ENCODE measurements at regions not wholly inside any gene's neighbourhood (a gene's known extent, or its start where the extent isn't known, plus 50 kb on each side); places are given as distances from the start of the nearest gene placed in this dataset.

- no peak overlapping the region for H3K4me2 ChIP-seq (ENCODE audit: low read length)
- TF ChIP-seq CTCF (IDR thresholded peaks at IDR 0.05; ENCODE audit: insufficient read depth, low read depth, low read length) = no peak
- H3K27ac ChIP-seq (ENCODE audit: low read depth, low read length) = no peak overlapping the region
- H3K27me3 ChIP-seq (ENCODE audit: insufficient read depth, low read length) = no peaks in the 10 kb centered on the region
- no peak overlapping the region for H2AFZ ChIP-seq (ENCODE audit: low read depth, low read length)
- no peaks in the 10 kb centered on the region for H3K9me3 ChIP-seq (ENCODE audit: insufficient read depth, low read depth, low read length)
- Mint-ChIP-seq H3K4me3 (ENCODE audit: unreplicated experiment) (no peak overlapping the region), H3K36me3 (ENCODE audit: low read depth, unreplicated experiment) (no peaks in the 10 kb centered on the region), H3K27ac (ENCODE audit: unreplicated experiment) (no peak overlapping the region), H3K4me1 (ENCODE audit: low read depth, unreplicated experiment) (peaks cover 7% of the 10 kb centered on the region), H3K27me3 (ENCODE audit: low read depth, unreplicated experiment) (no peaks in the 10 kb centered on the region), H3K9me3 (ENCODE audit: unreplicated experiment) (peaks cover 3% of the 10 kb centered on the region)
- H3K79me2 ChIP-seq (ENCODE audit: insufficient read depth, low read length) = no peaks in the 10 kb centered on the region
- no peaks in the 10 kb centered on the region for H3K4me1 ChIP-seq (ENCODE audit: insufficient read depth, low read length)
- DNase-seq (ENCODE audit: low read depth) (no peak), FAIRE-seq (no peak)
- no peaks in the 10 kb centered on the region for H4K20me1 ChIP-seq (ENCODE audit: insufficient read depth, low read length)
- no peak overlapping the region for H3K4me3 ChIP-seq (ENCODE audit: insufficient read depth, low read depth, low read length)
- H3K9ac ChIP-seq (ENCODE audit: low read length) = no peak overlapping the region
- no peaks in the 10 kb centered on the region for H3K36me3 ChIP-seq (ENCODE audit: insufficient read depth, low read length)
These were observed 1068.0 kb upstream of the ZEB2 start for GRCh38 chr2:145587922-145588321.

GRCh38 chr2:145584353-145584752, 1064.4 kb upstream of the ZEB2 start:
- no peak overlapping the region for H3K27ac Mint-ChIP-seq (ENCODE audit: unreplicated experiment)
- Histone ChIP-seq H4K20me1 (ENCODE audit: insufficient read depth, low read length) (no peaks in the 10 kb centered on the region), H3K36me3 (ENCODE audit: insufficient read depth, low read length) (no peaks in the 10 kb centered on the region), H3K4me3 (ENCODE audit: insufficient read depth, low read depth, low read length) (no peak overlapping the region), H2AFZ (ENCODE audit: low read depth, low read length) (no peak overlapping the region), H3K27ac (ENCODE audit: low read depth, low read length) (no peak overlapping the region), H3K9ac (ENCODE audit: low read length) (no peak overlapping the region), H3K79me2 (ENCODE audit: insufficient read depth, low read length) (no peaks in the 10 kb centered on the region), H3K4me2 (ENCODE audit: low read length) (no peak overlapping the region), H3K4me1 (ENCODE audit: insufficient read depth, low read length) (no peaks in the 10 kb centered on the region), H3K9me3 (ENCODE audit: insufficient read depth, low read depth, low read length) (no peaks in the 10 kb centered on the region), H3K27me3 (ENCODE audit: insufficient read depth, low read length) (no peaks in the 10 kb centered on the region)
- no peak for FAIRE-seq
- no peaks in the 10 kb centered on the region for H3K9me3 Mint-ChIP-seq (ENCODE audit: unreplicated experiment)
- no peaks in the 10 kb centered on the region for H3K36me3 Mint-ChIP-seq (ENCODE audit: low read depth, unreplicated experiment)
- H3K27me3 Mint-ChIP-seq (ENCODE audit: low read depth, unreplicated experiment) = no peaks in the 10 kb centered on the region
- no peaks in the 10 kb centered on the region for H3K4me1 Mint-ChIP-seq (ENCODE audit: low read depth, unreplicated experiment)
- no peak for DNase-seq (ENCODE audit: low read depth)
- H3K4me3 Mint-ChIP-seq (ENCODE audit: unreplicated experiment) = no peak overlapping the region
- no peak for TF ChIP-seq CTCF (IDR thresholded peaks at IDR 0.05; ENCODE audit: insufficient read depth, low read depth, low read length)
- no peak for TF ChIP-seq EZH2 (IDR thresholded peaks at IDR 0.05; ENCODE audit: insufficient read depth, low read length)

- Histone ChIP-seq H4K20me1 (ENCODE audit: insufficient read depth, low read length) (no peaks in the 10 kb centered on the region), H2AFZ (ENCODE audit: low read depth, low read length) (no peak overlapping the region), H3K79me2 (ENCODE audit: insufficient read depth, low read length) (no peaks in the 10 kb centered on the region), H3K27ac (ENCODE audit: low read depth, low read length) (no peak overlapping the region), H3K4me1 (ENCODE audit: insufficient read depth, low read length) (no peaks in the 10 kb centered on the region), H3K36me3 (ENCODE audit: insufficient read depth, low read length) (no peaks in the 10 kb centered on the region), H3K9ac (ENCODE audit: low read length) (no peak overlapping the region), H3K4me3 (ENCODE audit: insufficient read depth, low read depth, low read length) (no peak overlapping the region), H3K4me2 (ENCODE audit: low read length) (no peak overlapping the region), H3K9me3 (ENCODE audit: insufficient read depth, low read depth, low read length) (no peaks in the 10 kb centered on the region), H3K27me3 (ENCODE audit: insufficient read depth, low read length) (no peaks in the 10 kb centered on the region)
- no peak for DNase-seq (ENCODE audit: low read depth)
- H3K4me3 Mint-ChIP-seq (ENCODE audit: unreplicated experiment) = no peak overlapping the region
- no peaks in the 10 kb centered on the region for H3K27me3 Mint-ChIP-seq (ENCODE audit: low read depth, unreplicated experiment)
- no peak for TF ChIP-seq CTCF (IDR thresholded peaks at IDR 0.05; ENCODE audit: insufficient read depth, low read depth, low read length)
- no peak for TF ChIP-seq EZH2 (IDR thresholded peaks at IDR 0.05; ENCODE audit: insufficient read depth, low read length)
- no peak for FAIRE-seq
- H3K9me3 Mint-ChIP-seq (ENCODE audit: unreplicated experiment) = no peaks in the 10 kb centered on the region
- H3K27ac Mint-ChIP-seq (ENCODE audit: unreplicated experiment) = no peak overlapping the region
- no peaks in the 10 kb centered on the region for H3K4me1 Mint-ChIP-seq (ENCODE audit: low read depth, unreplicated experiment)
- no peaks in the 10 kb centered on the region for H3K36me3 Mint-ChIP-seq (ENCODE audit: low read depth, unreplicated experiment)
These were observed 1053.7 kb upstream of the ZEB2 start for GRCh38 chr2:145573608-145574007.

Measured in astrocyte (in vitro differentiated cells and primary cell).